Gastroesophageal sphincter (tissue), 4 donors: ENCODE measurements at regions not wholly inside any gene's neighbourhood (a gene's known extent, or its start where the extent isn't known, plus 50 kb on each side); places are given as distances from the start of the nearest gene placed in this dataset.
"Not testable (repeated sequence)": the region's sequence is repeated elsewhere in the genome, so short reads cannot be mapped to it uniquely, and the experiment has no call there.

ENCODE experiments used
- ATAC-seq: fragments of 150-250 bp; one replicate; pipeline ENCODE4 v1.9.1; 2016; ENCODE audit warnings: mild to moderate bottlenecking, moderate library complexity
- H3K27ac ChIP-seq, 4 donors: fragments of 200-600 bp; sonication (generic) in 3 of 4; 1 replicate in 3 of 4; 2 replicates in 1 of 4; pipeline ENCODE4 v1.5.1; 2016 to 2019
- H3K27me3 ChIP-seq: fragments of 200-600 bp; sonication (generic); one replicate; pipeline ENCODE4 v1.5.1; 2019
- H3K36me3 ChIP-seq, 2 donors: fragments of 200-600 bp; sonication (generic); one replicate each; pipeline ENCODE4 v1.5.1; 2019; ENCODE audit warnings: control low read depth in 1 of 2
- H3K4me1 ChIP-seq, 3 donors: fragments of 200-600 bp; sonication (generic); 1 replicate in 2 of 3; 2 replicates in 1 of 3; pipeline ENCODE4 v1.5.1; 2016 to 2019; ENCODE audit warnings: control low read depth in 2 of 3
- H3K4me3 ChIP-seq, 2 donors: fragments of 200-600 bp; sonication (generic); one replicate each; pipeline ENCODE4 v1.5.1; 2019; ENCODE audit warnings: mild to moderate bottlenecking in 1 of 2, moderate library complexity in 1 of 2
- H3K9me3 ChIP-seq, 3 donors: fragments of 200-600 bp; sonication (generic); one replicate each; pipeline ENCODE4 v1.5.1; 2017 to 2019; ENCODE audit warnings: control low read depth in 2 of 3
- CTCF ChIP-seq, 4 experiments: fragments of 200-600 bp in 2 of 4; fragments of 450-650 bp in 2 of 4; sonication (generic) in 1 of 4; IDR thresholded peaks; one replicate each; pipeline ENCODE4 v1.5.1; 2017 to 2019; ENCODE audit warnings: antibody characterized with exemption in 4 of 4, mild to moderate bottlenecking in 2 of 4, moderate library complexity in 2 of 4
- EP300 ChIP-seq: sonication (generic); formaldehyde crosslinking; IDR thresholded peaks from one replicate; pipeline ENCODE4 v1.6.1; 2017; ENCODE audit warnings: antibody characterized with exemption, mild to moderate bottlenecking
- POLR2A ChIP-seq, 2 donors: fragments of 450-650 bp; IDR thresholded peaks; one replicate each; pipeline ENCODE4 v1.6.1; 2017; ENCODE audit warnings: antibody characterized with exemption in 2 of 2, mild to moderate bottlenecking in 2 of 2, moderate library complexity in 1 of 2
- POLR2AphosphoS5 ChIP-seq: sonication (generic); formaldehyde crosslinking; IDR thresholded peaks from one replicate; pipeline ENCODE4 v1.6.1; 2017; ENCODE audit warnings: antibody characterized with exemption
- WGBS, 2 donors: methylation state at CpG; one replicate each; pipeline ENCODE4 v1.1.5; 2018; ENCODE audit warnings: low coverage in 1 of 2; 5-methylcytosine and 5-hydroxymethylcytosine counted together

- WGBS, 2 donors = 86 to 100% methylated on average over 1 of the region's 1 CpG
- H3K27ac ChIP-seq = no peak overlapping the region
- peaks cover 0 to 9% (median 0%) of the 10 kb centered on the region in 3 donors for H3K9me3 ChIP-seq
- ATAC-seq = no peak
- no peak for TF ChIP-seq POLR2A (IDR thresholded peaks at IDR 0.05)
- no peak for TF ChIP-seq CTCF (IDR thresholded peaks at IDR 0.05)
- TF ChIP-seq POLR2AphosphoS5 = no peak
- no peaks in the 10 kb centered on the region for H3K4me1 ChIP-seq
- H3K36me3 ChIP-seq = no peaks in the 10 kb centered on the region
- H3K27me3 ChIP-seq = no peaks in the 10 kb centered on the region
- no peak overlapping the region for H3K4me3 ChIP-seq
Observed at GRCh38 chr2:181792906-181793305, 98.6 kb upstream of the ITPRID2 start.

- no peak overlapping the region for H3K27ac ChIP-seq
Observed at GRCh38 chr2:181798022-181798421, 93.5 kb upstream of the ITPRID2 start.

GRCh38 chr2:181802300-181802699 is 89.2 kb upstream of the ITPRID2 start:
- peaks cover 0 to 16% (median 0%) of the 10 kb centered on the region in 3 donors for H3K4me1 ChIP-seq
- H3K27me3 ChIP-seq, H3K9me3 ChIP-seq, ATAC-seq, H3K36me3 ChIP-seq, H3K27ac ChIP-seq, H3K4me3 ChIP-seq: not testable (repeated sequence)
- 100% methylated on average over 1 of the region's 1 CpG for WGBS, 2 donors

More at GRCh38 chr2:181798022-181798421, 93.5 kb upstream of the ITPRID2 start:
- no peak for ATAC-seq
- H3K36me3 ChIP-seq = no peaks in the 10 kb centered on the region
- H3K9me3 ChIP-seq = peaks cover 0 to 3% (median 0%) of the 10 kb centered on the region in 3 donors
- H3K4me1 ChIP-seq = no peaks in the 10 kb centered on the region
- no peaks in the 10 kb centered on the region for H3K27me3 ChIP-seq
- WGBS, 2 donors = 81% methylated on average over 2 of the region's 2 CpGs
- TF ChIP-seq POLR2AphosphoS5 = no peak
- no peak overlapping the region for H3K4me3 ChIP-seq

- not testable (repeated sequence) for H3K36me3 ChIP-seq, H3K27ac ChIP-seq, ATAC-seq, H3K9me3 ChIP-seq, H3K4me3 ChIP-seq, H3K27me3 ChIP-seq
- peaks cover 0 to 16% (median 0%) of the 10 kb centered on the region in 3 donors for H3K4me1 ChIP-seq
- WGBS, 2 donors = 92 to 93% methylated on average over 2 to 3 of the region's 12 CpGs
Observed at GRCh38 chr2:181803903-181804799, 87.4 kb upstream of the ITPRID2 start.

GRCh38 chr2:181805228-181806038 is 86.1 kb upstream of the ITPRID2 start:
- WGBS, 2 donors = 28 to 45% methylated on average over 3 of the region's 3 CpGs
- TF ChIP-seq EP300 = no peak
- no peak for TF ChIP-seq POLR2AphosphoS5
- TF ChIP-seq POLR2A (IDR thresholded peaks at IDR 0.05) = no peak
- TF ChIP-seq CTCF (IDR thresholded peaks at IDR 0.05) = no peak
- H3K36me3 ChIP-seq = no peaks in the 10 kb centered on the region
- H3K27me3 ChIP-seq = no peaks in the 10 kb centered on the region
- no peak overlapping the region for H3K4me3 ChIP-seq
- peak overlapping the region in 2 of 4 donors; percentile 14 for H3K27ac ChIP-seq
- H3K9me3 ChIP-seq = no peaks in the 10 kb centered on the region
- no peak for ATAC-seq
- peaks cover 0 to 20% (median 0%) of the 10 kb centered on the region in 3 donors for H3K4me1 ChIP-seq

GRCh38 chr2:181806039-181806392 is 85.5 kb upstream of the ITPRID2 start:
- H3K27ac ChIP-seq = peak overlapping the region in 2 of 4 donors; percentile 14
- WGBS, 2 donors = 20 to 40% methylated on average over 1 of the region's 1 CpG
- no peak overlapping the region for H3K4me3 ChIP-seq
- TF ChIP-seq CTCF (IDR thresholded peaks at IDR 0.05) (no peak), POLR2A (IDR thresholded peaks at IDR 0.05) (no peak), EP300 (no peak), POLR2AphosphoS5 (no peak)
- no peaks in the 10 kb centered on the region for H3K36me3 ChIP-seq
- H3K27me3 ChIP-seq = no peaks in the 10 kb centered on the region
- H3K4me1 ChIP-seq = peaks cover 0 to 25% (median 3%) of the 10 kb centered on the region in 3 donors
- no peak for ATAC-seq
- H3K9me3 ChIP-seq = no peaks in the 10 kb centered on the region
